Stomach (tissue), 8 donors: ENCODE measurements at regions not wholly inside any gene's neighbourhood (a gene's known extent, or its start where the extent isn't known, plus 50 kb on each side); places are given as distances from the start of the nearest gene placed in this dataset.

Source experiments
- DNase-seq, 2 donors: peaks; one replicate each; pipeline versions ENCODE4 v3.0.0 to v3.0.0-alpha.2; 2013 to 2019
- H3K27ac ChIP-seq, 5 donors: fragments of 200-600 bp in 4 of 5; sonication (generic) in 4 of 5; one replicate each; pipeline ENCODE4 v1.5.1; 2013 to 2019; ENCODE audit warnings: mild to moderate bottlenecking in 1 of 5, moderate library complexity in 1 of 5
- H3K27me3 ChIP-seq, 3 donors: fragments of 200-600 bp; sonication (generic); one replicate each; pipeline ENCODE4 v1.5.1; 2017 to 2019; ENCODE audit warnings: mixed run types in 1 of 3
- H3K36me3 ChIP-seq, 4 donors: fragments of 200-600 bp; sonication (generic); 1 replicate in 3 of 4; 2 replicates in 1 of 4; pipeline ENCODE4 v1.5.1; 2016 to 2019
- H3K4me1 ChIP-seq, 4 donors: fragments of 200-600 bp; sonication (generic); one replicate each; pipeline ENCODE4 v1.5.1; 2016 to 2019
- H3K4me3 ChIP-seq, 4 donors: fragments of 200-600 bp; sonication (generic) in 3 of 4; one replicate each; pipeline ENCODE4 v1.5.1; 2016 to 2019; ENCODE audit warnings: mild to moderate bottlenecking in 1 of 4
- H3K9me3 ChIP-seq, 4 donors: fragments of 200-600 bp; sonication (generic); one replicate each; pipeline ENCODE4 v1.5.1; 2016 to 2019
- EP300 ChIP-seq: sonication (generic); formaldehyde crosslinking; IDR thresholded peaks from one replicate; pipeline ENCODE4 v1.6.1; 2017; ENCODE audit warnings: antibody characterized with exemption
- POLR2A ChIP-seq, 4 donors: fragments of 450-650 bp; IDR thresholded peaks; one replicate each; pipeline ENCODE4 v1.6.1; 2016; ENCODE audit warnings: antibody characterized with exemption in 4 of 4, control low read depth in 2 of 4, mild to moderate bottlenecking in 1 of 4, moderate library complexity in 1 of 4
- POLR2AphosphoS5 ChIP-seq, 3 donors: sonication (generic); formaldehyde crosslinking; IDR thresholded peaks; one replicate each; pipeline ENCODE4 v1.6.1; 2016; ENCODE audit warnings: antibody characterized with exemption in 3 of 3
- WGBS, 5 donors: extraction: QIAGEN DNeasy Blood & Tissue Kit in 3 of 5; methylation state at CpG; one replicate each; pipeline versions ENCODE4 v1.1.5 to v1.1.7; 2013 to 2018; 5-methylcytosine and 5-hydroxymethylcytosine counted together
- intact Hi-C: fragments of 100-400 bp; cut with DNase I; formaldehyde crosslinking; loops from one replicate; pipeline ENCODE4 v1.15.1; 2023; ENCODE audit warnings: low total_unique reads
- TF ChIP-seq, protein P1 (sequence below), 7 experiments: fragments of 450-650 bp in 4 of 7; fragments of 200-600 bp in 3 of 7; sonication (generic) in 3 of 7; IDR thresholded peaks; one replicate each; pipeline ENCODE4 v1.5.1; 2016 to 2019; ENCODE audit warnings: antibody characterized with exemption in 7 of 7, control low read depth in 2 of 7, mild to moderate bottlenecking in 1 of 7
- donor health status: healthy with polysubstance abuse.
- donor health status: Bipolar disorder and iron deficiency.
- donor health status: healthy.

DNA sequence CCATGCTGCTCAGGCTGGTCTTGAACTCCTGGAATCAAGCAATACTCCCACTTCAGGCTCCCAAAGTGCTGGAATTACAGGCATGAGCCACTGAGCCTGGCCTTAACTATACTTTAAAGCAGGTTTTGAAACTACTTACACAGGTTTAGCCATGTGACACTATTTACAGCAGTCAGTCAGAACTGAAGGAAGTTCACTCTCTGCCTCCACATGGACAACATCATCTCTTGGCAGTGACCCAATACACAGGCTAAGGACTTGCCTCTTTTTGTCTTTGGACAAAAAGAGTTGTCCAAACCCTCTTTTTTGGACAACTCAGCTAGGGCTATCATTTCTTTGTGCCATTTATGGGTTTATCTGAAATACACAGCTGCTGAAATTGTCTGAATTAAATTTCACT lies 89.0 kb upstream of the CLDN10 start:
- Histone ChIP-seq H3K4me3 (no peak overlapping the region), H3K4me1 (no peaks in the 10 kb centered on the region), H3K27me3 (no peaks in the 10 kb centered on the region), H3K36me3 (no peaks in the 10 kb centered on the region), H3K27ac (no peak overlapping the region), H3K9me3 (peaks cover 0 to 17% (median 12%) of the 10 kb centered on the region in 4 donors)
- peak in 1 of 2 donors; percentile 26 for DNase-seq
- intact Hi-C loops: no loop called here
- TF ChIP-seq POLR2A (IDR thresholded peaks at IDR 0.05): no peak
- TF ChIP-seq EP300: no peak
- TF ChIP-seq POLR2AphosphoS5 (IDR thresholded peaks at IDR 0.05): no peak
- TF ChIP-seq, protein P1, sequence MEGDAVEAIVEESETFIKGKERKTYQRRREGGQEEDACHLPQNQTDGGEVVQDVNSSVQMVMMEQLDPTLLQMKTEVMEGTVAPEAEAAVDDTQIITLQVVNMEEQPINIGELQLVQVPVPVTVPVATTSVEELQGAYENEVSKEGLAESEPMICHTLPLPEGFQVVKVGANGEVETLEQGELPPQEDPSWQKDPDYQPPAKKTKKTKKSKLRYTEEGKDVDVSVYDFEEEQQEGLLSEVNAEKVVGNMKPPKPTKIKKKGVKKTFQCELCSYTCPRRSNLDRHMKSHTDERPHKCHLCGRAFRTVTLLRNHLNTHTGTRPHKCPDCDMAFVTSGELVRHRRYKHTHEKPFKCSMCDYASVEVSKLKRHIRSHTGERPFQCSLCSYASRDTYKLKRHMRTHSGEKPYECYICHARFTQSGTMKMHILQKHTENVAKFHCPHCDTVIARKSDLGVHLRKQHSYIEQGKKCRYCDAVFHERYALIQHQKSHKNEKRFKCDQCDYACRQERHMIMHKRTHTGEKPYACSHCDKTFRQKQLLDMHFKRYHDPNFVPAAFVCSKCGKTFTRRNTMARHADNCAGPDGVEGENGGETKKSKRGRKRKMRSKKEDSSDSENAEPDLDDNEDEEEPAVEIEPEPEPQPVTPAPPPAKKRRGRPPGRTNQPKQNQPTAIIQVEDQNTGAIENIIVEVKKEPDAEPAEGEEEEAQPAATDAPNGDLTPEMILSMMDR (IDR thresholded peaks at IDR 0.05): no peak

DNA sequence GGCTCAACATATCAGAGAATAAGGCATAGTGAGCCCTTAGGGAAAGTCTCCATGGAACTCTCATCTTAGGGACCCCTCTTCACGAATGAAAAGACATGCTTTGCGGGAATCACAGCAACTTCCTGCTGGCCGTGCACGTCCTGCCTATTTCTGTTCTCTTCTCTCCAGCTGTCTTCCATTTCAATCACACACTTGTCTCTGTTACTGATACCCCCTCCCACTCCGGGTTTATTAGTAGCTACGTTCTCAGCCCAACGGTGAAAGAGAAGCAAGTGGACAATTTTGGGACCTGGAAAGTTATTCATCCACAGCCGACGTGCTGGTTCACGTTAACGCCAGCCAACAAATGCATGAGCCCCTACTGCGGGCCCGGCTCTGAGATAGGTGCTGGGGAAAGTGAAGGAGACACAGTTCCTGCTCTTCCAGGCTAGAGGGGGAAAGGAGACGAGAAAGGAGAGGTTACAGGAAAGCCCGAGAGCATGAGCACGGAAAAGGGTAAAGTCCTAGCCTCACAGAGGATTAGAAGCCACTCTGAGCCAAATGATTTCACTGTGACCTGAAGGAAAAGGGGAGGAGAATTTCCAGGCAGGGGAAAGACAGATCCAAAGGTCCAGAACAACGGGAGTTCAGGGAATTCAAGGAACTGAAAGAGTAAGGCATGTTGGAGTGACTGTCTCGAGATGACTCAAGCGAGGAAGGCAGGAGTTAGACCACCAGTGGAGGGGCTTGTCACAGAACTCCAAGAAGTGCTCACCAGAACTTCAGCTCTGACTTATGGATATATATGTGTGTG lies 81.8 kb upstream of the CLDN10 start:
- peaks cover 0 to under 1% (median 0%) of the 10 kb centered on the region in 4 donors for H3K9me3 ChIP-seq
- H3K27ac ChIP-seq: no peak overlapping the region
- H3K27me3 ChIP-seq: no peaks in the 10 kb centered on the region
- intact Hi-C loops: no loop called here
- 75 to 84% (median 83%) methylated on average over 19 of the region's 19 CpGs for WGBS, 5 donors
- no peak for DNase-seq
- no peak overlapping the region for H3K4me3 ChIP-seq
- no peaks in the 10 kb centered on the region for H3K4me1 ChIP-seq
- TF ChIP-seq, protein P1 (IDR thresholded peaks at IDR 0.05): no peak
- no peak for TF ChIP-seq EP300
- no peak for TF ChIP-seq POLR2AphosphoS5 (IDR thresholded peaks at IDR 0.05)
- no peaks in the 10 kb centered on the region for H3K36me3 ChIP-seq

DNA sequence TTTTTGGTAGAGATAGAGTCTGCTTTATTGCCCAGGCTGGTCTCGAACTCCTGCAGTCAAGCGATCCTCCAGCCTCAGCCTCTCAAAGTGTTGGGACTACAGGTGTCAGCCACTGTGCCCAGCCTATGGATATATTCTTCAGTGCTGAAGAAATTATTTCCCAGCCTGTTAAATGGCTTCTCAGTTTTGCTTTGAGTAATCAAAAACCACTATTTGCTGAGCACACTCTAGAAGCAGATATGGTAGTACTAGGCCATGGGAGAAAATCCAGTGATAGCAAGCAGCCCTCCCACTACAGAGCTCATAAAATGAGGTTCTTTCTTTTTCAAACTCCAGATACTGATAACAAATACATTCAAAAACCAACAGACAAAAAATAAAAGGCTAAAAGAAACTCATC lies 80.6 kb upstream of the CLDN10 start:
- TF ChIP-seq, protein P1 (IDR thresholded peaks at IDR 0.05): no peak
- TF ChIP-seq POLR2A (IDR thresholded peaks at IDR 0.05): no peak
- no peak for TF ChIP-seq POLR2AphosphoS5 (IDR thresholded peaks at IDR 0.05)
- TF ChIP-seq EP300: no peak
- H3K27ac ChIP-seq: no peak overlapping the region
- H3K4me3 ChIP-seq: no peak overlapping the region
- 90 to 98% (median 93%) methylated on average over 2 of the region's 2 CpGs for WGBS, 5 donors
- no peaks in the 10 kb centered on the region for H3K4me1 ChIP-seq
- intact Hi-C loops: no loop called here
- H3K36me3 ChIP-seq: no peaks in the 10 kb centered on the region
- no peak for DNase-seq
- H3K9me3 ChIP-seq: peaks cover 0 to 8% (median 2%) of the 10 kb centered on the region in 4 donors
- no peaks in the 10 kb centered on the region for H3K27me3 ChIP-seq

DNA sequence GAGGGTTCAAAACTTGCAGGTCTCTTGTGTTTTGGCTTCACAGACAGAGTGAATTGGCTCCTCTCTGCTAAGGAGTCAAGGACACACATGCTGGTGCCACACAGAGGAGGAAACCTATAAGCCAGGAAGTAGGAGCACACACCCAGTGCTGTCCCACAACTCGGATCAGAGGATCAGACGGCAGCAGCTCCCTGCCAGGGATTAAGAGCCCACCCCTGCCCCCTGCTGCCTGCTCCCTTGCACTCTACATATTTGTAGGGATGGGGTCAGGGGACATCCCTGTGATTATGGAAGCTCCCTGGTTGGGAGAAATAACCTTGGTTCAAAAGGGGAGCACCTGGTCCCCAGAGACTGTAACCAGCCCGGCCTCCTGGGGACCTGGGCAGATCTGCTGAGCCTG lies 77.5 kb upstream of the CLDN10 start:
- DNase-seq: no peak
- 50 to 73% (median 61%) methylated on average over 3 of the region's 3 CpGs for WGBS, 5 donors
- TF ChIP-seq POLR2AphosphoS5 (IDR thresholded peaks at IDR 0.05) (no peak), EP300 (no peak), POLR2A (IDR thresholded peaks at IDR 0.05) (no peak)
- TF ChIP-seq, protein P1 (IDR thresholded peaks at IDR 0.05): no peak
- Histone ChIP-seq H3K4me3 (no peak overlapping the region), H3K9me3 (peaks cover 0 to 8% (median 2%) of the 10 kb centered on the region in 4 donors), H3K36me3 (no peaks in the 10 kb centered on the region), H3K27me3 (no peaks in the 10 kb centered on the region), H3K4me1 (peaks cover 3 to 6% (median 5%) of the 10 kb centered on the region in 4 donors), H3K27ac (no peak overlapping the region)
- intact Hi-C loops: no loop called here
